GM19328 (cell line): ENCODE measurements at regions not wholly inside any gene's neighbourhood (a gene's known extent, or its start where the extent isn't known, plus 50 kb on each side); places are given as distances from the start of the nearest gene placed in this dataset.
A peak's percentile ranks its signal among the peaks of the same experiment; 100 is the strongest.

ENCODE experiments used
- ATAC-seq: cut with Tn5 transposase; IDR thresholded peaks from one replicate; pipeline ENCODE4 v1.9.1; 2021; ENCODE audit warnings: mild to moderate bottlenecking, moderate library complexity; ENCODE audit not compliant: unreplicated experiment

DNA sequence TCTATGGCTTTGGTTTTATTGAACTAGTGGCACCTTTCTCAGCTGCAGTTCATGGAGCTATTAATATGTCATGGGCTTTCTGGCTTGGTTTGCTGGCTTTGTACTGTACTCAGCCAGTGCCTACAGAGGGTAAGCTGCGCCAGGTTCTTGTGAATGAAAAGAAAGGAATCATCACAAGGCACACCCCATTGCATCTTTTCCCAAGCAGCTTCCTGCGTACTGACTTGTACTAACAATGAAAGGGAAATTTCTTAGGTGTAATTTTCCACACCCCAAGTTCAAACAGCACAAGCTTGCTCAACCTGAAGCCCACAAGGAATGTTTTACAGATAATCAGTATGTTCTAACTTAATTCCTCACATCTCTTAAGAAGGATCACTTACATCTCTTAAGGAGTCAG is 78.0 kb upstream of the TNFSF18 start:
- no peak for ATAC-seq

- ATAC-seq, result no peak
Observed at GRCh38 chr1:173127369-173128307, 76.9 kb upstream of the TNFSF18 start.

- ATAC-seq, result no peak
Observed at GRCh38 chr1:173126421-173126820, 75.7 kb upstream of the TNFSF18 start.

- no peak for ATAC-seq
Observed at GRCh38 chr1:173122958-173123852, 72.5 kb upstream of the TNFSF18 start.

DNA sequence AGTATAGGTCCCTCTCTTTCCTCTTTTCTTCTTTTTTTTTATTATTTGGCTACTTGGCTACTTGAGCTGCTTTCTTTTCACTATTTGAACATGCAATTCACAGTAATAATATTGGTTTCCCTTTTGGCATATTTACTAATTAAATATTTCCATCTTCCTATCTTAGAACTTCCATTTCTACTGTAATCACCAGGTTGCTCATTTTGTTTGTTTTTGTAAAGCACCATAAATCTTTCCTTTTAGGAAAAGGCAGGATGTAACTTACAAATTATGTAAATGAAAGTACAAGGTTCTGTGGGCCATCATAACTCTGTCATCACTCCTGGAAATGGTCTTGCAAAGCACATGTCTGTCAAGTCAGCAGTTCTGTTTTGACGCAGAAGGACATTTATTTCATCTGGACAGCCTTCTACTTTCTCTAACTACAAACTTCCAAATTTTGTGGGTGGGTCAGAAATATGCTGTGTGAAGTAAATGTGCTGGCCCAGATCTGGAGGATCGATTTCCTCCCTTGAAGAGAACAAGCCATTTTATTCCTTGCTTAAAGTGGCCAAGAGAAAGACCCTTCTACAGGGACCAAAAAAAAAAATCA is 71.7 kb upstream of the TNFSF18 start:
- ATAC-seq, result no peak

DNA sequence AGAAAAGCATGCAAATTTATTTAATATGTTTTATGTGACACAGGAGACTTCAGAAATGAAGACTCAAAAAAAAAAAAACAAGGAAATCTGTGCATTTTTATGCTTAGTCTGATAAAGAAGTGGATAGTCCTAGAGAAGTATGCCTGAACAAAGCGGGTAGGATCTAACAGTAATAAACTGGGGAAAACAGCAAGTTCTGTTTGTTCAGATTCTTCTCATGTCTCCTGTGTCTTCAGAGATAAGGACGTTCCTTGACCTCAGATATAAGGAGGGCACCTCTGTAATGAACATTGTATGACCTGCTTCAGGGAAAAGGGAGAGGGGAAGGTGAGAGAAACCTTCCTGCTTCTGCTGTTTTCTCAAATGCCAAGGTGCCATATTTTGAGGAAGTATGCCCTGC is 67.7 kb upstream of the TNFSF18 start:
- ATAC-seq, result no peak

- no peak for ATAC-seq
Observed at GRCh38 chr1:173117761-173118160, 67.0 kb upstream of the TNFSF18 start.

GRCh38 chr1:173117108-173117633 is 66.4 kb upstream of the TNFSF18 start:
- ATAC-seq, result no peak

GRCh38 chr1:173114346-173114745 is 63.6 kb upstream of the TNFSF18 start:
- ATAC-seq, result no peak

DNA sequence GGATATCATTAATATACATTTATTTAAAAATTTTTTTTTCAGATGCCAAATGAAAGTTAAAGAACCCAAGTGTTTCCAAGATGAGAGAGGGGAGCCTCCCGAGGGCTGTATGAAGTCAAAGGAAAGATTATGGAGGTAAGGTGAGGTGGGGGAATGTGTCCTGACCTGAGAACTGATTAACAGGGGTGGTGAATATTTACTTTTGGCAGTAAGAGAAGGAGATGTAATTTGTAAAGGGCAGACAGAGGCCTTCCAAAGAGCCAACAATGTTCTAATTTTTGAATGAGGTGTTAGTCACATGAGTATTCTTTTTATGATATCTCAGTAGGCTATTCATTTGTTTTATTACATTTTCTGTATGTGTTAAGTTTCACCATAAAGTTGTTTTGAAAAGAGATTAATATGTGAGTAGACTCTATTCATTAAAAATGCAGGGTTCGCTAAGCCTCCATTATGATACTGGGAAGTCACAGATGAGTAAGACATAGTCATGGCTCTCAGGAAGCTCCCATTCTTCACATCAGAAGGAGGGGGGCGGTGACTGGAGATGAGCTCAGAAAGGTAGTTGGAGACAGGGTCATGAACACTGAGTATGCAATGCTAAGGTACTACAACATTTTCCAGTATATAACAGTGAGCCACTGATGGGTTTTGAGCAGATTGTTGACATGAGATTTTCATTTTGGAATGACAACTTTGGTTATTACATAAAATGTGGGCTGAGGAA is 62.4 kb upstream of the TNFSF18 start:
- ATAC-seq, result no peak

DNA sequence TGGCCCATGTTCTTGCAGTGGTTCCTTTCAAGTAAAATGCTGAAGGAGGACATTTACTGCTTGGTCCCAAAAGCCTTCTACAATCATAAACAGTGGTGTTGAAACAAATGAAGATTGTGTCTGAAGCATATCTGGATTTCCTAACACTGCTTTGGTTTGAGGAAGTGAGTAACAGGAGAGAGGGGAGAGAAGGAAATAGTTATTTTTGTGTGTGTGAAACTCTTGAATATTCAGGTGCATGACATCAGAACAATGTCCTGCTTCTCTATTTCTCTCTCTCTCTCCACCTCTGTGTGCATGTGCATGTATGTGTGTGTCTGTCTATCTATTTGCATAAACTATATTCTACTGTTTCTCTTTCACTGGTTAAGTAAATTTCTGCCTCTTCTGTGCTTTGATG is 61.4 kb upstream of the TNFSF18 start:
- ATAC-seq, result peak; percentile 93

DNA sequence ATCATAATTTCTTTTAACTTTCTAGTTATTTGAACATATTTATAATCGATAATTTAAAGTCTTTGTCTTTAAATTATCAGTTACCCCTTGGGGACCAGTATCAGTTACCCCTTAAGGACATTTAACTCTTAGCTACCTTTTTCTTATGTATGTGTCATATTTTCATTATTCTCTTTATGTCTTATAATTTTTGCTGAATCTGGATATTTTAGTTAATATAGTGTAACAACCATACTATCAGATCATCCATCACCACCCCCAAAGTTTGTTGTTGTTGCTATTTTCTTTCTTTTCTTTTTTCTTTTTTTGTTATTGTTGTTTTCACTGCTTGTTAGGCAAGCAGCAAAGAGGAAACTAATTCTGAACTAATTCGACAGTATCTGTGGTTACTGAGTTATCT is 57.0 kb upstream of the TNFSF18 start:
- ATAC-seq, result no peak

DNA sequence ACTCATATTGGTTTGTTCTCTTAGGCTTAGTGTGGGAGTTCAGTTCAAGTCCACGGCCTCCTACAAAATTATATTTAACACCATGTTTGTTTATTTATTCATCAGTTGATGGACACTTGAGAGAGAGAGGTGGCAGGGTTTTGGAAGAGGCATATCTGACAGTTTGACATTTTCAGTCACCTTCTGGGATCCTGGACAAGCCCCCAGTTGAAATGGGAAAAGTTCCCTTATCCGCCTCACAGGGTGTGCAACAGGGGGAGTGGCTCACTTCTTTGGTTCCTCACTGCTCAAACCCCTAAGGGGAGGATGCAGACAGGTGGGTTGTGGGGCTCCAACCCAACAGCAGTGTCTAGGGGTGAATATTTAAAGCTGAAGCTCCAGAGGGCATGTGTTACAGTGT is 52.3 kb upstream of the TNFSF18 start:
- ATAC-seq, result no peak

GRCh38 chr1:173101589-173101988 is 50.8 kb upstream of the TNFSF18 start:
- ATAC-seq, result no peak

DNA sequence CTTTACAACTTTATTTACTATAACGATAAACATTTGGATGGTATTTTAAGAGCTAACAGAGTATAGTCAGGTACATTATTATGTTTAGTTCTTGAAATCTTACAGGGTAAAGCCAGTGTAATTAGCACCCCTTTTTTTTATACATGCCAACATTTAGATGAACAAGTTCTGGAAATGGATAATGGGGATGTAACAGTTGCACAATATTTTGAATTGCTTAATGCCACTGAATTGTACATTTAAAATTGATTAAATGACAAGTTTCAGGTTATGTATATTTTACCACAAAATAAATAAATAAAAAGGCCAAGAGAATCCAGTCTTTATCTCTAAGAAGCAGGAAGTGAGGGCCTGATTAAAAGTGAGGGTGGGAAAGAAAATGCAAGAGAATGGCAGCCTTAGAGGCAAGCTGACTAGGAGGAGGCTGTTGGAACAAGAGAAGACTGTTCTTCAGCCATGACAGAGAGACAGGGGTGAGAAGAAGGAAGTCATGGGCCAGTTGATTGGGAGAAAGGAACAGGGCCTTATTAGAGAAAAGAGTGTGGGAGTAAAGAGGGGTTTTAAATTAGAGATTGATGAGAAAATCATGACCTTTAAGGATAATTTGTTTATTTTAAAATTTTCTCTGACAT is 49.9 kb upstream of the TNFSF18 start:
- ATAC-seq, result no peak
